WERI-Rb-1 (cell line): ENCODE measurements at regions not wholly inside any gene's neighbourhood (a gene's known extent, or its start where the extent isn't known, plus 50 kb on each side); places are given as distances from the start of the nearest gene placed in this dataset.

Source experiments
- DNase-seq: peaks from one replicate; pipeline ENCODE4 v3.0.0-alpha.2; 2020
- H3K27ac ChIP-seq: fragments of 250-450 bp; sonication (Bioruptor Pico); 2 replicates; pipeline ENCODE4 v1.5.1; 2020; ENCODE audit warnings: mild to moderate bottlenecking, moderate library complexity
- H3K27me3 ChIP-seq: fragments of 250-450 bp; sonication (Bioruptor Pico); 2 replicates; pipeline ENCODE4 v1.5.1; 2021; ENCODE audit warnings: mild to moderate bottlenecking, low read depth, moderate library complexity; ENCODE audit not compliant: insufficient read depth, severe bottlenecking
- H3K36me3 ChIP-seq: fragments of 250-450 bp; sonication (Bioruptor Pico); 2 replicates; pipeline ENCODE4 v1.5.1; 2020; ENCODE audit warnings: mild to moderate bottlenecking, moderate library complexity
- H3K4me3 ChIP-seq: 2 replicates; pipeline ENCODE4 v1.5.1; 2011; ENCODE audit warnings: low read depth, mild to moderate bottlenecking, control low read depth, low read length
- H3K9me3 ChIP-seq: fragments of 250-450 bp; sonication (Bioruptor Pico); 2 replicates; pipeline ENCODE4 v1.5.1; 2021; ENCODE audit warnings: mild to moderate bottlenecking, moderate library complexity; ENCODE audit not compliant: severe bottlenecking
- TF ChIP-seq, protein P1 (sequence below): IDR thresholded peaks from 2 replicates; pipeline ENCODE4 v1.5.1; 2011; ENCODE audit warnings: low read depth, mild to moderate bottlenecking, control low read depth, inconsistent platforms, low read length

DNA sequence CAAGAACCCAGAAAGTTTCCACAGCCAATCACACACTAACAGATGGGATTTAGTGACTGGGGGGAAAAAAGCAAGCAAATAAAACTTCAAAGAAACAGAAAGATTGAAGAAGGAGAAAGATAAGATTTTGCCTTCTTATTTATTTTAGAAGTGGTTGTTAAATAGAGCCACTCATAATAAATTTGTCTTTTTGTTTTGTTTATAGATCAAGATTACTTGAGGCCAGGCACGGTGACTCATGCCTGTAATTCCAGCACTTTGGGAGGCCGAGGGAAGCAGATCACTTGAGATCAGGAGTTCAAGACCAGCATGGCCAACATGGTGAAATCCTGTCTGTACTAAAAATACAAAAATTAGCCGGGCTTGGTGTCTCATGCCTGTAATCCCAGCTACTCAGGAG is 94.9 kb upstream of the RANBP3L start:
- no peaks in the 10 kb centered on the region for H3K36me3 ChIP-seq
- no peaks in the 10 kb centered on the region for H3K27me3 ChIP-seq
- no peaks in the 10 kb centered on the region for H3K9me3 ChIP-seq
- no peak overlapping the region for H3K27ac ChIP-seq
- no peak for DNase-seq
- TF ChIP-seq, protein P1, sequence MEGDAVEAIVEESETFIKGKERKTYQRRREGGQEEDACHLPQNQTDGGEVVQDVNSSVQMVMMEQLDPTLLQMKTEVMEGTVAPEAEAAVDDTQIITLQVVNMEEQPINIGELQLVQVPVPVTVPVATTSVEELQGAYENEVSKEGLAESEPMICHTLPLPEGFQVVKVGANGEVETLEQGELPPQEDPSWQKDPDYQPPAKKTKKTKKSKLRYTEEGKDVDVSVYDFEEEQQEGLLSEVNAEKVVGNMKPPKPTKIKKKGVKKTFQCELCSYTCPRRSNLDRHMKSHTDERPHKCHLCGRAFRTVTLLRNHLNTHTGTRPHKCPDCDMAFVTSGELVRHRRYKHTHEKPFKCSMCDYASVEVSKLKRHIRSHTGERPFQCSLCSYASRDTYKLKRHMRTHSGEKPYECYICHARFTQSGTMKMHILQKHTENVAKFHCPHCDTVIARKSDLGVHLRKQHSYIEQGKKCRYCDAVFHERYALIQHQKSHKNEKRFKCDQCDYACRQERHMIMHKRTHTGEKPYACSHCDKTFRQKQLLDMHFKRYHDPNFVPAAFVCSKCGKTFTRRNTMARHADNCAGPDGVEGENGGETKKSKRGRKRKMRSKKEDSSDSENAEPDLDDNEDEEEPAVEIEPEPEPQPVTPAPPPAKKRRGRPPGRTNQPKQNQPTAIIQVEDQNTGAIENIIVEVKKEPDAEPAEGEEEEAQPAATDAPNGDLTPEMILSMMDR, result no peak
- no peak overlapping the region for H3K4me3 ChIP-seq

DNA sequence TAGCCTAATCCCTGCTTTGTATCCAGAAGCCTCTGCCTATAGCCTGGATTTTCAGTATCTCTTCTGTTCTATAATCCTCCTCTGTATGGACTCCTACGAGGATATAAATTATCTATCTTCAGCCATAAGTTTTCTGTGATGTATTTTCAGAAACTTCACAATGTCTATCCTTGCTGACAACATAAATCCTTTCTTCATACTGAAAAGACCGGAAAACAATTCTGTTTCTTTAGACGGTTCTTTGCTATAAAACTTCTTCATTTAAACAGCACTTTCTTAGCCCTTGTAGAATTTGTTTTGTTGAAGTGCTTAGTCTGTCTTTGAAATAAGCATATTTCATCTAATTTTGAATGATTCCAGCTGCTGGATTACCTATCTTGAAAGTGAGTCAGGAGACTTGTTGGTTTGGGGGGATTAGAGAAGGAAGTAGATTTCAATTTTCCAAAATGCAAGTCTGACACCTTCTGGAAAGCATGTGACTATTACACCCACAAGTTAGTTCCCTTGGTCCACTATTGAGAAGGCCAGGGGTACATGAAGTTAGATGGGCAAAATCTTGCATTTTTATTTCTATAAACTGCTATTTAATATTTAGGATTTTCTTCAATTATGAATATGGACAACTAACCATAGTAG is 96.3 kb upstream of the RANBP3L start:
- no peak overlapping the region for H3K27ac ChIP-seq

GRCh38 chr5:36402512-36402906 is 100.8 kb upstream of the RANBP3L start:
- no peak overlapping the region for H3K4me3 ChIP-seq
- no peak for DNase-seq
- no peaks in the 10 kb centered on the region for H3K27me3 ChIP-seq
- no peak overlapping the region for H3K27ac ChIP-seq
- H3K9me3 ChIP-seq, result no peaks in the 10 kb centered on the region
- TF ChIP-seq, protein P1, result no peak
- H3K36me3 ChIP-seq, result no peaks in the 10 kb centered on the region

More for the DNA sequence above, 96.3 kb upstream of the RANBP3L start:
- H3K27me3 ChIP-seq, result no peaks in the 10 kb centered on the region
- no peak for DNase-seq
- H3K9me3 ChIP-seq, result no peaks in the 10 kb centered on the region
- no peak overlapping the region for H3K4me3 ChIP-seq
- TF ChIP-seq, protein P1, result peak; percentile 40; the same call in 1 of the 2 replicates
- H3K36me3 ChIP-seq, result no peaks in the 10 kb centered on the region

DNA sequence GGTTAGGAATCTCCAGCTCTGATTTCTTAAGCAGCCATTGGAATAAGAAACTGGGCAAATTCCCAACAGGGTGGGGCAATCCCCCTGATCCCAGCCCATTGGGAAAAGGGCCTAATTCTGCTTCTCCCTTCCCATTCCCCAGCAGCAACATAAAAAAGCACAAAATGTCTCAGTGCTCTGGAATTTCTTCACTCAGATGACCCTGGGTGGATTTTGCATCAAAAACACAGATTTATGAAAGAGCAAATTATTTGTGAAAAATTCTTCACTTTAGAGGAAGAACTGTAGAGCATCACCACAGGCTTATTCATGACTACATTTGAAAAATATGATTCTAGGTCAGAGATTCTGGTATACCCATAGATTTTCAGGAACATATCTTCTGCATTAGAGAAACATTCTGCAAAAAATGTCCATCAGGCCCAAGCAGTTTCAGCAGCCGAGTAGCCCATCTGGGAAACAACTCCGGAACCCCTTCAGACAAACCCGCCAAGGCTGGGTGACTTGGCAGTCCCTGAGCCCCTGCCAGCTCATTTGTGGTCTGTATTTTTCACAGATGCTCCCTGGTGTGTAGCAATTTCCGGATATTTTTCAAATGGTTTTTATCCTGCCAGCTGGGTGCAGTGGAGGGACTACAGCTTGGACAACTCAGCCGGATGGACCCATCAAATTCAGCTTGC is 102.1 kb upstream of the RANBP3L start:
- Histone ChIP-seq H3K36me3 (no peaks in the 10 kb centered on the region), H3K27ac (no peak overlapping the region), H3K4me3 (no peak overlapping the region), H3K27me3 (no peaks in the 10 kb centered on the region), H3K9me3 (no peaks in the 10 kb centered on the region)
- TF ChIP-seq, protein P1, result no peak
- no peak for DNase-seq

DNA sequence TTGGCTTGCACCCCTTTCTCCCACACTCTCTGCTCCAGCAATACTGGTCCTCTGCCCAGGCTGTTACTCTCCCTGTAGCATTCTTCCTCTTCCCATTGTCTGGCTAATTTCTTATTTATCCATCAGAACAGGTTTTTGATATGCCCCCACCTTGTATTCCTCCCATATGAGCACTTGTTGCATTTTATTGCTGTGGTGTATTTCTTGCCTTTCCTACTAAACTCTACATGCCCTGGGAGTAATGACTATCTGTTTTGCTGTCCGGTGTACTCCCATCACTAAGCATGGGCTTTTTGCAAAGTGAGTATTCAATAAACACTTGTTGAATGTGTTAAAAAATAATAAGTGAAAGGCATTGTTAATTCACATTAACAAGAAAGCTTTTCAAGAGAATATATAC is 104.3 kb upstream of the RANBP3L start:
- Histone ChIP-seq H3K36me3 (no peaks in the 10 kb centered on the region), H3K27me3 (no peaks in the 10 kb centered on the region), H3K27ac (no peak overlapping the region), H3K4me3 (no peak overlapping the region), H3K9me3 (peaks cover 2% of the 10 kb centered on the region)
- TF ChIP-seq, protein P1, result no peak
- DNase-seq, result no peak
